HG03039 (cell line): ENCODE measurements at regions not wholly inside any gene's neighbourhood (a gene's known extent, or its start where the extent isn't known, plus 50 kb on each side); places are given as distances from the start of the nearest gene placed in this dataset.
"Not testable (repeated sequence)": the region's sequence is repeated elsewhere in the genome, so short reads cannot be mapped to it uniquely, and the experiment has no call there.

Experiments used
- ATAC-seq: cut with Tn5 transposase; IDR thresholded peaks from one replicate; pipeline ENCODE4 v1.9.1; 2021; ENCODE audit warnings: mild to moderate bottlenecking, moderate library complexity; ENCODE audit not compliant: unreplicated experiment

GRCh38 chr21:35202431-35202830 is 153.3 kb upstream of the RUNX1 start:
- ATAC-seq: no peak

DNA sequence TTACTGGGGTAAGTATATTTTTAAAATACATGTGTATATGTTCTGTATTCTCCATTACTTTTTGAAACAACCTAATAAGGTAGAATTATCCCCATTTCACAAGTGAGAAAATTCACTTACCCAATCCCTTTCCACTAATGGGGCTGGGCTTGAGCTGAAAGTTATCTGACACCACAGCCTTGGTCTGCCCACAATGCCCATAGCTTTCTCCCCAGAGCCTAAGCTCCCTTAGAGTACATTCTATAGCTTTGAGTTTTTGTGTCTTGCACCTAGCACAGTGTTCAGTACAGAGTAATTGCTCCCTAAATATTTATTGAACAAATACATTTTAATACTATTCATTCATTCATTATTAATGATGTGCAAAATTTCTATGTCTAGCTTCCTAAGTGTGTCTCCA is 152.7 kb upstream of the RUNX1 start:
- no peak for ATAC-seq

DNA sequence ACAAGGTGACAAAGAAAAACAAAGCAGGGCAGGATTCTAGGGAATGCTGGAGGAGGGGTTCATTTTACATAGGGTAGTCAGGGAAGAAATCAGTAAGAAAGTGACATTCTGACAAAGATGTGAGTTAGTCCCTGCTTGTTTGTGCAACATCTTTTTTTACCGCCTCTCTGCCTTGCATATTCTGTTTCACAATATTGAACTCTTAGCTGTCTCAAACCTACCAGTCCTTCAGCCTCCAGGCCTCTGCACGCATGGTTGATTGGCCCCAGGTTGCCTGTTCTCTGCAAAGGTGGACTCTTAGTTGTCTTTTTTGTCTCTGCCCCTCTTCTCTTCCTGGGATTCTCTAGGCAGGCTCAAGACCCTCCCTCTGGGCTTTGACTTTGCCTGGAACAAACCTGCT is 152.2 kb upstream of the RUNX1 start:
- no peak for ATAC-seq

- ATAC-seq: no peak
These were observed 150.6 kb upstream of the RUNX1 start for GRCh38 chr21:35199733-35200015.

DNA sequence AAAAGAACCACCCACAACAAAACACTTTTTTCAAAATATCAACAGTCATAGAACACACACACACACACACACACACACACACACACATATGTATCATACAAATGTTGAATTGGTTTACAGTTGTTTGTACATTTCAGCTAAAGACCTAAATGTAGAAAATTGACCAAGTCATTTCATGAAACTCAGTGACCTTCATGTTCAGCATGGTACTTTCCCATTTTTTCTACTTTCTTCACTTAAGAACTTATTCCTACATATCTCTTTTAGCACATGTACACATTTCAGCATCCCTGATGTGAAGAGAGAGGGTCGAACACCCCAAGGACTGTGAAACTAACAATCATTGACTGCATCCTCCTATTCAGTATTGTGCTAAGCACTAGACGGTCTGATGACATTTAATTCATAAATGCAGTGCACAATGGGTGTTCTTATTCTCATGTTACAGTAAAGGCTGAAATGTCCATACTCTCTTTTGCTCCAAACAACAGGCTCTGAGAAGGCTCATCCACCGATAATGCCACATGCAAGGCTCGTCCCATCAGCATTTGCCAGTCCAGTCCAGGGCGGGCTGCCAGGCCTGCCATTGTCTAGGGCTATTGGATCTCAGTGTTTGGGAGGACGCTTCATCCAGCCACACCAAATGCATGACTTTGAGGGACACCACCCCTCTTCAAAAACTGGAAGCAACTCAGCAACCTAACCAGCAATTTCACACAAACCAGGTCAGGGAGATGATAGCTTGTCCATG is 150.1 kb upstream of the RUNX1 start:
- no peak for ATAC-seq

- no peak for ATAC-seq
These were observed 149.5 kb upstream of the RUNX1 start for GRCh38 chr21:35198565-35198964.

- ATAC-seq: no peak
These were observed 148.9 kb upstream of the RUNX1 start for GRCh38 chr21:35197992-35198431.

DNA sequence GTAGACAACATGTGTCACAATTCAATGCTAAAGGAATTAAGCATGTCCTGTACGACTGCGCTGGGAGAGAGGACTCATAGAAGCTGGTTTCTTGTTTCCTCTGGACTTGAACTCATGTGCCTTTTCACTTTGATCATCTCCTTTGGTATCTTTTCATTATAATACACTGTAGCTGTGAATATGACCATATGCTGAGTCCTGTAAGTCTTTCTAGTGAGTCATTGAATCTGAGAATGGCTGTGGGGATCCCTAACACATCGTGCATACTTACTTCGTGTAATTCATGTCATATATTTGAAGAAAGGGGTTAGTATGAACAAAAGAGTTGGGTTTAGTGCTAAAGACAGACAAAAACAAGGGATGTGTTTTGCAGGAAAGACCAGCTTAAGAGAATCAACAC is 148.1 kb upstream of the RUNX1 start:
- ATAC-seq: no peak

DNA sequence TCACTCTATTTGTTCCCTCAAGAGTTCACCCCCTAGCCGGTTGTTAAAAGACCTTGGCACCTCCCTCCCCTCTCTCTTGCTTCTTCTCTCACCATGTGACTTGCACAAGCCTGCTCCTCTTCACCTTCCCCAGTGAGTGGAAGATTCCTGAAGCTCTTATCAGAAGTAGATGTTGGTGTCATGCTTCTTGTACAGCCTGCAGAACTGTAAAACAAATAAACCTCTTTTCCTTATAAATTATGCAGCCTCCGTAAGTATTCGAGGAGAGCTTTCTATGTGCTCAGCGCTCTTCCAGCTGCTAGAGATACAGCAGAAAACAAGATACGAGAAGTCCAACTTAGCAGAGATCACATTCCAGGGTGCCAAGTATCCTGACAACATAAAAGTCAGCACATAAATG is 147.0 kb upstream of the RUNX1 start:
- no peak for ATAC-seq

- no peak for ATAC-seq
These were observed 146.1 kb upstream of the RUNX1 start for GRCh38 chr21:35195232-35195631.

DNA sequence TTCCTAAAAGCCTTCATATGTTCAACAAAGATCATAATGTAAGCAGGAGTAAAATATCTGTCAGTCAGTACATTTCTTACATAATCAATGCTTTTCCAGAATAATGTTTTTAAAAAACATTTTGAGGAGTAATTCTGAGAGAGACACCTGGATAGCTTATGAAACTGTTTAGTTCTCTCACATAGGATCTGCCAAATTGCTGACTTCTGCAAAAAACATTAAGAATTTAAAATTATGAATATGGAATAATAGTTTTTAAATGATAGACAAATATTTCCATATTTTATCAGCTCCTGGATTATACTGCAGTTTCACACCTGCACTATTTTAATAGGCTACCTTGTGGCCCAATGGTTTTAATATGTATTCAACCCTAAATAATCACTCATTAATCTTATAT is 142.7 kb upstream of the RUNX1 start:
- ATAC-seq: no peak

- ATAC-seq: no peak
These were observed 142.0 kb upstream of the RUNX1 start for GRCh38 chr21:35191128-35191527.

DNA sequence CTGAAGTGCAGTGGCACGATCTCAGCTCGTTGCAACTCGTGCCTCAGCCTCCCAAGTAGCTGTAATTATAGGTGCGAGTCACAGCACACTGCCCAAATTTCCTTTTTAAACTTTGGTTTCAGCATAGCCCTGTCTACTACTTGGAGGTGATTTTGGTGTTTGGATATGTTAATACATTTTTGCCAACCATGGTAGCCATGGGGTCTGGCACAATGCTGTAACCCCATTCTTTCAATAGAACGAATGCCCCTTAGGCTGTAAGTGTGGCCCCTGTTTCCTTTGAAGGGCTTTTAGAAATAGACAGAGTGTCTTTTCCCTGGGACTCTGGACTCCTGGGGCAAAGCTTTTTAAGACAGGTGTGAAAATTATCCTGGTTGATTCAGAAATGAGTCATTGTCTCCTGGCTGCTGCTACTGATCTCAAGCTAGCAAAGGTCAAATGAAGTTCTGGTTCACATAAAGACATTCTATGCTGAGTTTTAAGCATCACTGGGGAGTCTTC is 141.1 kb upstream of the RUNX1 start:
- ATAC-seq: no peak

DNA sequence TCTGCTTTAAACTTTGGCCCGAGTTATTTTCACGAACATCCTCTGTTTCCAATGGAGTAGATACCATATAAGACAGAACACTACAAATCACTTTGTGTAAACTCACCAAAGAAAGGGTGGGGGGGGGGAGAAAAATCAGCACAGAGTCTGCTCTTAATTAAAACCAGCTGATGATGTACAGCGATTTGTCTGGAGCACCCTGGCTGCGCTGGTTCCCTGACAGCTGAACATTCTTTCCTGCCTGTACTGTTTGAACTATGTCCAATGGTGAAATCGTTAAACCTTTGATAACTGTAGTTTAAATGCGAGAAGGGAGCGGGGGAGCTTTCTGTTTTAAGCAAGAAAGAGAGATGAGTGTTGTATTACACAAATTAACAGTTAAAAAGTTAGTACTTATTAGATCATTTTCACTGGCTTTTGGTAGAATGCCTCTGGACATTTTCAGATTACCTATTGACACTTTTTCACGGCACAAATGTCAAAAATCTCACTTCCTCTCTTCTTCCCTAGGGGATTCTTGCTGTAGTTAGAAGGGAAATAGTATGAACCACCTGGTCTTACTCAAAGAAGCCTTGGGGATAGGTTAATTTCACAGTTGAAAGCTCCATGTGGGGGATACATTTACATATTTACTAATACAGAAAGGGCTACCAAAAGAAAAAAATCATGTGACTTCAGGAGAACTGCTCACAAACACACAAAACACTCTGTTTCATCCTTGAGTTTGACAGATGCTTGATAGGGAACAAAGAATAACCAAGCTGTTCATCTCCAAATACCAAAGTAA is 140.2 kb upstream of the RUNX1 start:
- ATAC-seq: no peak

GRCh38 chr21:35183389-35183788 is 134.3 kb upstream of the RUNX1 start:
- not testable (repeated sequence) for ATAC-seq

DNA sequence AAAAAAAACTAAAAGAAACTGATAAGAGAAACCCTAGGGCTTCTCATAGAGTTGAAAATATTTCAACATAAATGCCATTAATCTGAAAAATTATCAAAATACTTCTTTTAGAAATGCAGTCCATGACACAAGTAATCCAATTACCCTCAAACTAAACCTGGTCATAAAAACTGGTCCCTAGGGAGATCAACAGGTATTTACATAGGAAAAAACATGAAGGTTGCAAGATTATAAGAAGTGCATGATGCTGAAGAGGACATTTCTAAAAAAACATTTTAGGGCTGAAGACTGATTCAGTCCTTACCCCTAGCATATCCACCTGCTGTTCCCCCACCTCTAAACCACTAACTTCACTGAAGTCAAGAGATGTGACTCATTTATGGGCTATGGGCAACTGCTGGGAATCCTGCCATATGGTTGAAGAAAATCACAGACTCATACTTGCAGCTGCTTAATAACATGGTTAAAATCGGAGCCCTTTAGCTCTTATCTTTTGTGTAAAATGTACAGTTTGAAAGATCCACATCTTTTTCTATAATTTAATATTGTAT is 131.0 kb upstream of the RUNX1 start:
- no peak for ATAC-seq

GRCh38 chr21:35178827-35179226 is 129.7 kb upstream of the RUNX1 start:
- ATAC-seq: no peak

DNA sequence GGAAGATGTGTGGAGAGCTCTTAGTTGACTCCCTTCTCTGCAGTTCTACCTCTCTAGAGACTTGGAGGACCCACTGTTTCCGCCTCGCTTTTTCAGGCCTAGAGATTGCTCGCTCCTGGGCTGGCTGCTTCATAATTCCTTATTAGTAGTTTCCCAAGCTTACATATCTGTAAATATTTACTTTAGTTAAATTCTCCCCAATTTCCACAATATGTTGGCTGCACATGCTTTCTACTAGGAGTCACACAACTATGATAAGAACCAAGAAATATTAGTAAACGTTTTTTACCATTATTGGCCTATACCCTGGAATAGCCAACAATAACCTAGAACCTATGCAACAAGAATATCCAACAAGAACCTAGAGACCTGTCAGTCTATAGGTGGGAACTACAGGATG is 129.0 kb upstream of the RUNX1 start:
- no peak for ATAC-seq

- ATAC-seq: no peak
These were observed 123.1 kb upstream of the RUNX1 start for GRCh38 chr21:35172231-35172630.

- no peak for ATAC-seq
These were observed 122.3 kb upstream of the RUNX1 start for GRCh38 chr21:35171385-35171784.

DNA sequence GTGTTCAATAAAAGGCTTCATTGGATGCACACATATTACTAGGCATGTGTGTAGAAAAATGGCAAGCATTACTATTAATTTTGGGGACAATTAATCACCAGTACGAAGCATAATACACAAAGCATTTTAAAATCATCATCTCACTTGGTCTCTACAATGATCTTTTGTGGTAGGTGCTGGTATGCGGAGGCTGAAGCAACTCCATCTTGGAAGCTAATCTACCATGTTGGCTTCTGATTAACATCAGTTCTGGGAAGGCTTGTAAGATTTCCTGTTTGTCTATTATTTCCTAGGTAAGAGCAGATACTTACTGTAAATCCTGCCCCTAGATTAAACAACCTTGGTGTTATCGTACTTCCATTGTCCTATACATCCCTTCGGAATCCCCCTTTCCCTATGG is 121.7 kb upstream of the RUNX1 start:
- ATAC-seq: no peak

GRCh38 chr21:35170244-35170643 is 121.1 kb upstream of the RUNX1 start:
- no peak for ATAC-seq
